ENCODE measurements at regions not wholly inside any gene's neighbourhood (a gene's known extent, or its start where the extent isn't known, plus 50 kb on each side); places are given as distances from the start of the nearest gene placed in this dataset.

GRCh38 chr21:38899277-38899947 is 93.7 kb downstream of the ETS2 start:
- Histone ChIP-seq H3K36me3 (ENCODE audit: control insufficient read depth in 4 of 4, insufficient read depth in 4 of 4, low read length in 4 of 4) (no peaks in the 10 kb centered on the region), H3K4me1 (ENCODE audit: control insufficient read depth in 5 of 5, insufficient read depth in 5 of 5, low read length in 5 of 5) (peaks cover 0 to 7% (median 3%) of the 10 kb centered on the region in 5 donors), H3K4me3 (no peak overlapping the region), H3K27me3 (ENCODE audit: control insufficient read depth in 3 of 3, insufficient read depth in 3 of 3, low read length in 2 of 3) (no peaks in the 10 kb centered on the region), H3K9me3 (ENCODE audit: control insufficient read depth in 4 of 4, insufficient read depth in 3 of 4, low read length in 3 of 4) (peaks cover 0 to 3% (median 0%) of the 10 kb centered on the region in 4 donors), H3K27ac (ENCODE audit: low read depth in 1 of 2, low read length in 1 of 2) (no peak overlapping the region), H3K9ac (ENCODE audit: insufficient read depth in 1 of 2, low read length in 2 of 2) (no peak overlapping the region)
- ATAC-seq (ENCODE audit: insufficient read depth, low FRiP score): no peak
- DNase-seq: no peak
- 58 to 86% methylated on average over 3 of the region's 3 CpGs for WGBS, 2 donors
- no peak for TF ChIP-seq CTCF (IDR thresholded peaks at IDR 0.05; ENCODE audit: control extremely low read depth, extremely low read depth)

GRCh38 chr21:38898422-38899096 is 92.8 kb downstream of the ETS2 start:
- H3K9me3 ChIP-seq (ENCODE audit: control insufficient read depth in 4 of 4, insufficient read depth in 3 of 4, low read length in 3 of 4): peaks cover 0 to 3% (median 0%) of the 10 kb centered on the region in 4 donors
- no peaks in the 10 kb centered on the region for H3K36me3 ChIP-seq (ENCODE audit: control insufficient read depth in 4 of 4, insufficient read depth in 4 of 4, low read length in 4 of 4)
- H3K27ac ChIP-seq (ENCODE audit: low read depth in 1 of 2, low read length in 1 of 2): no peak overlapping the region
- no peaks in the 10 kb centered on the region for H3K27me3 ChIP-seq (ENCODE audit: control insufficient read depth in 3 of 3, insufficient read depth in 3 of 3, low read length in 2 of 3)
- H3K4me1 ChIP-seq (ENCODE audit: control insufficient read depth in 5 of 5, insufficient read depth in 5 of 5, low read length in 5 of 5): peaks cover 0 to 5% (median 0%) of the 10 kb centered on the region in 5 donors
- H3K4me3 ChIP-seq: no peak overlapping the region
- TF ChIP-seq CTCF (IDR thresholded peaks at IDR 0.05; ENCODE audit: control extremely low read depth, extremely low read depth): no peak
- DNase-seq (no peak), ATAC-seq (ENCODE audit: insufficient read depth, low FRiP score) (peak; percentile 59)
- no peak overlapping the region for H3K9ac ChIP-seq (ENCODE audit: insufficient read depth in 1 of 2, low read length in 2 of 2)
- 42 to 43% methylated on average over 5 of the region's 5 CpGs for WGBS, 2 donors

- Histone ChIP-seq H3K9me3 (ENCODE audit: control insufficient read depth in 4 of 4, insufficient read depth in 3 of 4, low read length in 3 of 4) (peaks cover 0 to 1% (median 0%) of the 10 kb centered on the region in 4 donors), H3K27me3 (ENCODE audit: control insufficient read depth in 3 of 3, insufficient read depth in 3 of 3, low read length in 2 of 3) (no peaks in the 10 kb centered on the region), H3K27ac (ENCODE audit: low read depth in 1 of 2, low read length in 1 of 2) (no peak overlapping the region), H3K4me1 (ENCODE audit: control insufficient read depth in 5 of 5, insufficient read depth in 5 of 5, low read length in 5 of 5) (peaks cover 0 to 2% (median 0%) of the 10 kb centered on the region in 5 donors), H3K4me3 (no peak overlapping the region), H3K36me3 (ENCODE audit: control insufficient read depth in 4 of 4, insufficient read depth in 4 of 4, low read length in 4 of 4) (no peaks in the 10 kb centered on the region), H3K9ac (ENCODE audit: insufficient read depth in 1 of 2, low read length in 2 of 2) (no peak overlapping the region)
- DNase-seq (no peak), ATAC-seq (ENCODE audit: insufficient read depth, low FRiP score) (no peak)
- TF ChIP-seq CTCF (IDR thresholded peaks at IDR 0.05; ENCODE audit: control extremely low read depth, extremely low read depth): no peak
- WGBS, 2 donors: 51 to 74% methylated on average over 6 of the region's 6 CpGs
Observed at GRCh38 chr21:38897532-38898421, 92.0 kb downstream of the ETS2 start.

All from lung (tissue), 11 donors.